WTC11 (cell line): ENCODE measurements at regions not wholly inside any gene's neighbourhood (a gene's known extent, or its start where the extent isn't known, plus 50 kb on each side); places are given as distances from the start of the nearest gene placed in this dataset.
A peak's percentile ranks its signal among the peaks of the same experiment; 100 is the strongest.

Source experiments
- ATAC-seq: fragments of 200-7000 bp; cut with Tn5 transposase; 2 replicates; pipeline ENCODE4 v1.10.0; 2021; ENCODE audit warnings: mild to moderate bottlenecking, moderate library complexity
- CTCF ChIA-PET: fragments of 300-600 bp; sonication (Branson Sonifier 250); formaldehyde crosslinking; loops from one replicate; lab custom pipeline; 2021; ENCODE audit warnings: antibody characterized with exemption; lab: Charles Lee
- POLR2A ChIA-PET: fragments of 350-600 bp; sonication (Branson Sonifier 250); formaldehyde crosslinking; loops from one replicate; lab custom pipeline; 2021; ENCODE audit warnings: antibody characterized with exemption; lab: Charles Lee
- DNase-seq: peaks from one replicate; pipeline ENCODE4 v3.0.0; 2021; ENCODE audit warnings: low spot score
- H3K27ac Mint-ChIP-seq: 2 replicates; pipeline ENCODE4 v1.8.0; 2021; ENCODE audit warnings: mixed read lengths
- H3K27me3 Mint-ChIP-seq: 2 replicates; pipeline ENCODE4 v1.8.0; 2021; ENCODE audit warnings: low read depth, mild to moderate bottlenecking, moderate library complexity, mixed read lengths
- H3K36me3 Mint-ChIP-seq: 2 replicates; pipeline ENCODE4 v1.8.0; 2021; ENCODE audit warnings: mixed read lengths
- H3K4me1 Mint-ChIP-seq: 2 replicates; pipeline ENCODE4 v1.8.0; 2022; ENCODE audit warnings: mixed read lengths
- H3K4me3 Mint-ChIP-seq: 2 replicates; pipeline ENCODE4 v1.8.0; 2021; ENCODE audit warnings: mild to moderate bottlenecking, moderate library complexity, mixed read lengths
- H3K9me3 Mint-ChIP-seq: 2 replicates; pipeline ENCODE4 v1.8.0; 2021; ENCODE audit warnings: mixed read lengths
- CDX4 ChIP-seq: fragments of 250-450 bp; sonication (Bioruptor Pico); IDR thresholded peaks from 2 replicates; pipeline ENCODE4 v1.9.0; 2021; ENCODE audit warnings: moderate library complexity, mild to moderate bottlenecking, inconsistent platforms, borderline replicate concordance
- E2F1 ChIP-seq: sonication (generic); formaldehyde crosslinking; IDR thresholded peaks from 2 replicates; pipeline ENCODE4 v1.8.0; 2022; ENCODE audit warnings: mild to moderate bottlenecking, missing genetic modification reagents
- FOXP1 ChIP-seq: sonication (generic); formaldehyde crosslinking; IDR thresholded peaks from 2 replicates; pipeline ENCODE4 v1.8.0; 2022; ENCODE audit warnings: missing genetic modification reagents, mild to moderate bottlenecking, moderate library complexity, borderline replicate concordance
- GTF2I ChIP-seq: fragments of 250-450 bp; sonication (Bioruptor Pico); conservative IDR thresholded peaks from 2 replicates; pipeline ENCODE4 v1.4.0; 2021; ENCODE audit warnings: mild to moderate bottlenecking
- IRF2 ChIP-seq: sonication (generic); formaldehyde crosslinking; IDR thresholded peaks from 2 replicates; pipeline ENCODE4 v1.8.0; 2022; ENCODE audit warnings: low read depth, missing genetic modification reagents, borderline replicate concordance
- MXD4 ChIP-seq: fragments of 250-450 bp; sonication (Bioruptor Pico); IDR thresholded peaks from 2 replicates; pipeline ENCODE4 v1.8.0; 2021; ENCODE audit warnings: mild to moderate bottlenecking, moderate library complexity, borderline replicate concordance
- MYBL2 ChIP-seq: sonication (generic); formaldehyde crosslinking; IDR thresholded peaks from 2 replicates; pipeline ENCODE4 v1.8.1; 2023; ENCODE audit warnings: mild to moderate bottlenecking, moderate library complexity, missing genetic modification reagents
- OVOL2 ChIP-seq: fragments of 250-450 bp; sonication (Bioruptor Pico); IDR thresholded peaks from 2 replicates; pipeline ENCODE4 v1.9.0; 2021; ENCODE audit warnings: mild to moderate bottlenecking, borderline replicate concordance
- SMAD3 ChIP-seq: sonication (generic); formaldehyde crosslinking; IDR thresholded peaks from 2 replicates; pipeline ENCODE4 v1.8.0; 2022; ENCODE audit warnings: missing genetic modification reagents, mild to moderate bottlenecking, borderline replicate concordance
- ZNF121 ChIP-seq: sonication (generic); formaldehyde crosslinking; IDR thresholded peaks from 2 replicates; pipeline ENCODE4 v1.8.0; 2023; ENCODE audit warnings: missing genetic modification reagents
- ZNF396 ChIP-seq: fragments of 250-450 bp; sonication (Bioruptor Pico); IDR thresholded peaks from 2 replicates; pipeline ENCODE4 v1.8.0; 2021; ENCODE audit warnings: mild to moderate bottlenecking, moderate library complexity, borderline replicate concordance
- ZNF425 ChIP-seq: fragments of 250-450 bp; sonication (Bioruptor Pico); conservative IDR thresholded peaks from 2 replicates; pipeline ENCODE4 v1.9.0; 2021; ENCODE audit warnings: mild to moderate bottlenecking
- ZNF512 ChIP-seq: sonication (generic); formaldehyde crosslinking; IDR thresholded peaks from 2 replicates; pipeline ENCODE4 v1.8.1; 2022; ENCODE audit warnings: missing genetic modification reagents, borderline replicate concordance
- ZNF532 ChIP-seq: fragments of 250-450 bp; sonication (Bioruptor Pico); IDR thresholded peaks from 2 replicates; pipeline ENCODE4 v1.9.0; 2021; ENCODE audit warnings: mild to moderate bottlenecking, borderline replicate concordance
- TF ChIP-seq, protein P1 (sequence below): sonication (generic); formaldehyde crosslinking; IDR thresholded peaks from 2 replicates; pipeline ENCODE4 v1.8.0; 2022; ENCODE audit warnings: mild to moderate bottlenecking, missing genetic modification reagents
- TF ChIP-seq, protein P2 (sequence below): sonication (generic); formaldehyde crosslinking; IDR thresholded peaks from 2 replicates; pipeline ENCODE4 v1.8.0; 2023; ENCODE audit warnings: missing genetic modification reagents
- TF ChIP-seq, protein P3 (sequence below): sonication (generic); formaldehyde crosslinking; IDR thresholded peaks from 2 replicates; pipeline ENCODE4 v1.8.1; 2023; ENCODE audit warnings: mild to moderate bottlenecking, missing genetic modification reagents, moderate library complexity

DNA sequence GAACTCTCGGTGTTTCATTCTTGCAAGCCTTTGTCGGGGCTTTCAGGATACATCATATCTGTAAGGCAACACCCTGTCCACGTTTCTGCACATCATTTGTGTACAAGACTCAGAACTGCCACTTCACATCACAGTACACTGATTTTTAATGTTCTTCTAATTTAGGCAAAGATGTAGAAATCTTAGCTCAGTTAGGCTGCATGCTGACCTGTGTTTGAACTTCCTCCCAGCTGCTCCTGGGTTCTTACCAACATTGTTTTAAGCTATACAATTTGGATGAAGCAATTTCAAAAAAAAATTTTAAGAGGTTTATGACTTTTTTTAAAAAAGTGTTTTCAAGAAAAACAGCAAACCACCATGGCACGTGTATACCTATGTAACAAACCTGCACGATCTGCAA lies 1047.9 kb upstream of the SLC10A2 start (continued):
- TF ChIP-seq ZNF512 (CRISPR knock-in tag), result no peak

GRCh38 chr13:104111031-104111430 lies 1044.8 kb upstream of the SLC10A2 start:
- ChIA-PET POLR2A (no interaction called here), CTCF (no interaction called here)
- ATAC-seq (no peak), DNase-seq (no peak)
- Mint-ChIP-seq H3K9me3 (peaks cover 29% of the 10 kb centered on the region), H3K36me3 (peaks cover 23% of the 10 kb centered on the region), H3K27me3 (no peaks in the 10 kb centered on the region), H3K27ac (no peak overlapping the region), H3K4me3 (no peak overlapping the region), H3K4me1 (no peaks in the 10 kb centered on the region)
- TF ChIP-seq MYBL2 (no peak), GTF2I (CRISPR knock-in tag) (no peak), ZNF121 (CRISPR knock-in tag) (no peak)
- TF ChIP-seq, protein P1, sequence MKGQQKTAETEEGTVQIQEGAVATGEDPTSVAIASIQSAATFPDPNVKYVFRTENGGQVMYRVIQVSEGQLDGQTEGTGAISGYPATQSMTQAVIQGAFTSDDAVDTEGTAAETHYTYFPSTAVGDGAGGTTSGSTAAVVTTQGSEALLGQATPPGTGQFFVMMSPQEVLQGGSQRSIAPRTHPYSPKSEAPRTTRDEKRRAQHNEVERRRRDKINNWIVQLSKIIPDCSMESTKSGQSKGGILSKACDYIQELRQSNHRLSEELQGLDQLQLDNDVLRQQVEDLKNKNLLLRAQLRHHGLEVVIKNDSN, result no peak

- ChIA-PET CTCF (no interaction called here), POLR2A (no interaction called here)
- H3K36me3 Mint-ChIP-seq, result peaks cover 23% of the 10 kb centered on the region
- H3K4me1 Mint-ChIP-seq, result no peaks in the 10 kb centered on the region
- DNase-seq (peak; percentile 41), ATAC-seq (peak; percentile 72)
- H3K4me3 Mint-ChIP-seq, result no peak overlapping the region
- peaks cover 29% of the 10 kb centered on the region for H3K9me3 Mint-ChIP-seq
- H3K27ac Mint-ChIP-seq, result no peak overlapping the region
- H3K27me3 Mint-ChIP-seq, result no peaks in the 10 kb centered on the region
- TF ChIP-seq CDX4 (CRISPR knock-in tag), result no peak
- no peak for TF ChIP-seq ZNF512 (CRISPR knock-in tag)
- TF ChIP-seq, protein P2, sequence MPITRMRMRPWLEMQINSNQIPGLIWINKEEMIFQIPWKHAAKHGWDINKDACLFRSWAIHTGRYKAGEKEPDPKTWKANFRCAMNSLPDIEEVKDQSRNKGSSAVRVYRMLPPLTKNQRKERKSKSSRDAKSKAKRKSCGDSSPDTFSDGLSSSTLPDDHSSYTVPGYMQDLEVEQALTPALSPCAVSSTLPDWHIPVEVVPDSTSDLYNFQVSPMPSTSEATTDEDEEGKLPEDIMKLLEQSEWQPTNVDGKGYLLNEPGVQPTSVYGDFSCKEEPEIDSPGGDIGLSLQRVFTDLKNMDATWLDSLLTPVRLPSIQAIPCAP (CRISPR knock-in tag), result no peak
- no peak for TF ChIP-seq OVOL2 (CRISPR knock-in tag)
- no peak for TF ChIP-seq MXD4
- TF ChIP-seq, protein P3, sequence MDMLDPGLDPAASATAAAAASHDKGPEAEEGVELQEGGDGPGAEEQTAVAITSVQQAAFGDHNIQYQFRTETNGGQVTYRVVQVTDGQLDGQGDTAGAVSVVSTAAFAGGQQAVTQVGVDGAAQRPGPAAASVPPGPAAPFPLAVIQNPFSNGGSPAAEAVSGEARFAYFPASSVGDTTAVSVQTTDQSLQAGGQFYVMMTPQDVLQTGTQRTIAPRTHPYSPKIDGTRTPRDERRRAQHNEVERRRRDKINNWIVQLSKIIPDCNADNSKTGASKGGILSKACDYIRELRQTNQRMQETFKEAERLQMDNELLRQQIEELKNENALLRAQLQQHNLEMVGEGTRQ (CRISPR knock-in tag), result no peak
- TF ChIP-seq ZNF532 (CRISPR knock-in tag), result no peak
- no peak for TF ChIP-seq ZNF396 (CRISPR knock-in tag)
- no peak for TF ChIP-seq FOXP1
- TF ChIP-seq E2F1, result no peak
- no peak for TF ChIP-seq ZNF425 (CRISPR knock-in tag)
- TF ChIP-seq IRF2 (CRISPR knock-in tag), result no peak
- TF ChIP-seq SMAD3 (CRISPR knock-in tag), result no peak
These were observed 1040.6 kb upstream of the SLC10A2 start for GRCh38 chr13:104106705-104107393.
